ENCODE measurements at regions not wholly inside any gene's neighbourhood (a gene's known extent, or its start where the extent isn't known, plus 50 kb on each side); places are given as distances from the start of the nearest gene placed in this dataset.

GRCh38 chr6:142694054-142694453 lies 250.9 kb downstream of the HIVEP2 start:
- peaks cover 10% of the 10 kb centered on the region for H3K4me1 ChIP-seq
- DNase-seq (no peak), ATAC-seq (no peak)
- H3K36me3 ChIP-seq, result no peaks in the 10 kb centered on the region
- no peak for TF ChIP-seq CTCF (IDR thresholded peaks at IDR 0.05)
- H3K27me3 ChIP-seq, result no peaks in the 10 kb centered on the region
- H3K4me3 ChIP-seq, result no peak overlapping the region
- H3K9me3 ChIP-seq, result no peaks in the 10 kb centered on the region
- no peak overlapping the region for H3K27ac ChIP-seq
- intact Hi-C loops (cut with DNase I), result loop anchor here (10.0 kb wide), 2 partner anchors 331 to 721 kb away; no protein-coding TSS in a partner anchor

DNA sequence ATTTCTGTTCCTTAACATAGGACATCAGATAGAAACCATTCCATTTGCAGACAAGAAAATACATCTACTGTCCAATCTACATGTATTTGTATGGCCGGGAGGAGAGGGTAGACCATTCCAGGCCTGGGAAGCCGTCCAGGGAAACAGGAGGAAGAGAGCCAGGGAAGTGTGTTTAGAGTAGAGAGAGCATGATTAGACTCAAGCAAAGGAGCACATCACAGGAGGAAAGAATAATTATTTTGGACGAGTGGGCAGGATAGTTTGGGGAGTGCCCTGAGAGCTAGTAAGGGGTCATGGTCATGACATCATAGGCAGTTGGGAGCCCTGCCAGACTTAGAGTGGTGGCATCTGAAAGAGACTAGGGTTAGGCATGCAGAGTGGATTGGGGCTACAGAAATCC lies 250.0 kb downstream of the HIVEP2 start:
- TF ChIP-seq CTCF (IDR thresholded peaks at IDR 0.05), result no peak
- intact Hi-C loops (cut with DNase I), result loop anchor here (10.0 kb wide), 2 partner anchors 330 to 720 kb away; no protein-coding TSS in a partner anchor

GRCh38 chr6:142696123-142697000 lies 248.6 kb downstream of the HIVEP2 start:
- DNase-seq (peak; percentile 76), ATAC-seq (peak; percentile 65)
- no peak for TF ChIP-seq CTCF (IDR thresholded peaks at IDR 0.05)
- H3K4me3 ChIP-seq, result no peak overlapping the region
- intact Hi-C loops (cut with DNase I), result loop anchor here (10.0 kb wide), 2 partner anchors 328 to 718 kb away; no protein-coding TSS in a partner anchor
- no peak overlapping the region for H3K27ac ChIP-seq
- H3K4me1 ChIP-seq, result peaks cover 10% of the 10 kb centered on the region
- H3K9me3 ChIP-seq, result no peaks in the 10 kb centered on the region
- no peaks in the 10 kb centered on the region for H3K27me3 ChIP-seq
- no peaks in the 10 kb centered on the region for H3K36me3 ChIP-seq

More for the DNA sequence above, 250.0 kb downstream of the HIVEP2 start:
- peaks cover 10% of the 10 kb centered on the region for H3K4me1 ChIP-seq
- no peak overlapping the region for H3K27ac ChIP-seq
- H3K4me3 ChIP-seq, result no peak overlapping the region
- H3K9me3 ChIP-seq, result no peaks in the 10 kb centered on the region
- no peaks in the 10 kb centered on the region for H3K27me3 ChIP-seq
- no peak for DNase-seq
- H3K36me3 ChIP-seq, result no peaks in the 10 kb centered on the region
- no peak for ATAC-seq

DNA sequence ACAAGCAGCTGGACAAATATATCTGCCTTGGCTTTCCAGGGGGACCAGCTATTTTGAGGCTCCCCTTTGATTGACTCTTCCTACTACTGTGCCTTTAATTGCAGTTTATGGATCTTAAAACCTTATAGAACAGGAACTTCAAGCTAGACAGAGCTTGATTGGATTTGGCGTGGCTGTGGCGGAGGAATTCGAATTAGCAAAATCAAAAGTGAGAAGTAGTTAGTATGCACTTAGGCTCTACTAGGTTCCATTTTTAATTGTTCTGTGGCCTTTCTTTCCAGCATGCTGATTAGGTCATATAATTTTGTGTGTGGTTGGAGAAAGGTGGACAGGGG lies 248.0 kb downstream of the HIVEP2 start:
- H3K27me3 ChIP-seq, result no peaks in the 10 kb centered on the region
- ATAC-seq, result no peak
- H3K9me3 ChIP-seq, result no peaks in the 10 kb centered on the region
- H3K4me1 ChIP-seq, result peaks cover 10% of the 10 kb centered on the region
- H3K27ac ChIP-seq, result no peak overlapping the region
- TF ChIP-seq CTCF (IDR thresholded peaks at IDR 0.05), result no peak
- H3K36me3 ChIP-seq, result no peaks in the 10 kb centered on the region
- DNase-seq, result no peak
- no peak overlapping the region for H3K4me3 ChIP-seq
- intact Hi-C loops (cut with DNase I), result loop anchor here (10.0 kb wide), 2 partner anchors 328 to 718 kb away; no protein-coding TSS in a partner anchor

GRCh38 chr6:142697922-142698321 lies 247.1 kb downstream of the HIVEP2 start:
- ATAC-seq (no peak), DNase-seq (no peak)
- no peaks in the 10 kb centered on the region for H3K36me3 ChIP-seq
- H3K27ac ChIP-seq, result no peak overlapping the region
- no peaks in the 10 kb centered on the region for H3K27me3 ChIP-seq
- H3K4me1 ChIP-seq, result peaks cover 10% of the 10 kb centered on the region
- no peaks in the 10 kb centered on the region for H3K9me3 ChIP-seq
- H3K4me3 ChIP-seq, result no peak overlapping the region
- TF ChIP-seq CTCF (IDR thresholded peaks at IDR 0.05), result no peak
- intact Hi-C loops (cut with DNase I), result loop anchor here (10.0 kb wide), 2 partner anchors 327 to 717 kb away; no protein-coding TSS in a partner anchor

Data from upper lobe of right lung (tissue), 1 donor.